ENCODE measurements at regions not wholly inside any gene's neighbourhood (a gene's known extent, or its start where the extent isn't known, plus 50 kb on each side); places are given as distances from the start of the nearest gene placed in this dataset.

DNA sequence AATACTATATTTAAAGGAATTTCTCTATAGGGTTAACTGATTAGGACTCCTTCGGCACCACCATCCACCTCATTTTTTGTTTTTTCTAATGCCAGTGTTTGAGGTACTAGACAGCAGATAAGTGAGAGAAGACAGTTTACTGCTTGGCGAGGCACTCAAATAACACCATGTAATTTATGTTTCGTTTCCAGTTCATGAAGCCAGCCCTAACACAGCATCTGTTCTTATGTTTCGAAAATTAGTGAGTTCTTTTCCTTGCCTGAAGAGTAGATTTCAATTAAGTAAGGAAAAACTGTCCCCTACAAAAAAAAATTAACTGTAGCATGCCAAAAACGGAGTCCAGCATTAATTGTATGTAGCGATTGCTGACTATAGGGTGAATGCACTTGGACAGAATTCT is 409.1 kb downstream of the TBC1D4 start:
- Histone ChIP-seq H3K27ac (ENCODE audit: insufficient read depth, low read length) (no peak overlapping the region), H4K20me1 (ENCODE audit: control insufficient read depth, extremely low read depth, insufficient read depth, low read length) (no peaks in the 10 kb centered on the region), H2AFZ (ENCODE audit: low read length) (no peak overlapping the region), H3K4me3 (replicated peaks in 1 of 4; ENCODE audit: control extremely low read depth in 1 of 4, insufficient read depth in 1 of 4, low read depth in 3 of 4, low read length in 4 of 4) (no peak overlapping the region), H3K27me3 (ENCODE audit: control insufficient read depth, insufficient read depth, low read length) (no peaks in the 10 kb centered on the region), H3K4me1 (ENCODE audit: control insufficient read depth, extremely low read depth, insufficient read depth, low read length) (no peaks in the 10 kb centered on the region), H3K4me2 (ENCODE audit: extremely low read depth, insufficient read depth, low read length) (no peak overlapping the region), H3K9me3 (ENCODE audit: control insufficient read depth, insufficient read depth, low read depth, low read length) (no peaks in the 10 kb centered on the region), H3K79me2 (ENCODE audit: control insufficient read depth, insufficient read depth, low read length) (no peaks in the 10 kb centered on the region), H3K36me3 (ENCODE audit: control insufficient read depth, insufficient read depth, low read length) (no peaks in the 10 kb centered on the region), H3K9ac (ENCODE audit: insufficient read depth, low read length) (no peak overlapping the region)
- no peak for DNase-seq (ENCODE audit: low read depth in 2 of 2)
- no peak for TF ChIP-seq EZH2 (IDR thresholded peaks at IDR 0.05; ENCODE audit: low read length, missing control alignments)
- TF ChIP-seq, protein P1, sequence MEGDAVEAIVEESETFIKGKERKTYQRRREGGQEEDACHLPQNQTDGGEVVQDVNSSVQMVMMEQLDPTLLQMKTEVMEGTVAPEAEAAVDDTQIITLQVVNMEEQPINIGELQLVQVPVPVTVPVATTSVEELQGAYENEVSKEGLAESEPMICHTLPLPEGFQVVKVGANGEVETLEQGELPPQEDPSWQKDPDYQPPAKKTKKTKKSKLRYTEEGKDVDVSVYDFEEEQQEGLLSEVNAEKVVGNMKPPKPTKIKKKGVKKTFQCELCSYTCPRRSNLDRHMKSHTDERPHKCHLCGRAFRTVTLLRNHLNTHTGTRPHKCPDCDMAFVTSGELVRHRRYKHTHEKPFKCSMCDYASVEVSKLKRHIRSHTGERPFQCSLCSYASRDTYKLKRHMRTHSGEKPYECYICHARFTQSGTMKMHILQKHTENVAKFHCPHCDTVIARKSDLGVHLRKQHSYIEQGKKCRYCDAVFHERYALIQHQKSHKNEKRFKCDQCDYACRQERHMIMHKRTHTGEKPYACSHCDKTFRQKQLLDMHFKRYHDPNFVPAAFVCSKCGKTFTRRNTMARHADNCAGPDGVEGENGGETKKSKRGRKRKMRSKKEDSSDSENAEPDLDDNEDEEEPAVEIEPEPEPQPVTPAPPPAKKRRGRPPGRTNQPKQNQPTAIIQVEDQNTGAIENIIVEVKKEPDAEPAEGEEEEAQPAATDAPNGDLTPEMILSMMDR (conservative IDR thresholded peaks at IDR 0.05 in 1 of 2, IDR thresholded peaks at IDR 0.05 in 1 of 2; ENCODE audit: low read depth in 1 of 2, low read length in 2 of 2): no peak

DNA sequence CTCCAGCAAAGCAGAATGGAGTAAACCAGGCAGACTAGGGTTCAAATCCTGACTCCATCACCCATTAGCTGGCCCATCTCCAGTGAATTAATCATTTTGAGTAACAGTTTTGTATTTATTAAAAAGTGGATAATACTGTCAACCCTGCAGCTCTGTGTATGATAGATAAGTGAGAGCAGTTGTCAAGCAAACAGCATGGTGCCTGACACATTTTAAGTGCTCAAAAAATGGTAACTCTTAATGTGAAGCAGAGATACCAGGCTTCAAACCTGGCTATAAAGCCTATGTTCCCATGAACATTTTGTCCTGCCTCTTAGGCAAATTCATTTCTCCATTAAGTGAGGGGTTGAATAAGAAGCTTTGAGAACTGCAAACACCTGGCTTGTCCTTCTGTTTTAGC is 409.6 kb downstream of the TBC1D4 start:
- Histone ChIP-seq H4K20me1 (ENCODE audit: control insufficient read depth, extremely low read depth, insufficient read depth, low read length) (no peaks in the 10 kb centered on the region), H3K4me1 (ENCODE audit: control insufficient read depth, extremely low read depth, insufficient read depth, low read length) (no peaks in the 10 kb centered on the region), H3K79me2 (ENCODE audit: control insufficient read depth, insufficient read depth, low read length) (no peaks in the 10 kb centered on the region), H3K36me3 (ENCODE audit: control insufficient read depth, insufficient read depth, low read length) (no peaks in the 10 kb centered on the region), H2AFZ (ENCODE audit: low read length) (no peak overlapping the region), H3K27me3 (ENCODE audit: control insufficient read depth, insufficient read depth, low read length) (no peaks in the 10 kb centered on the region), H3K27ac (ENCODE audit: insufficient read depth, low read length) (no peak overlapping the region), H3K4me3 (replicated peaks in 1 of 4; ENCODE audit: control extremely low read depth in 1 of 4, insufficient read depth in 1 of 4, low read depth in 3 of 4, low read length in 4 of 4) (no peak overlapping the region), H3K9me3 (ENCODE audit: control insufficient read depth, insufficient read depth, low read depth, low read length) (no peaks in the 10 kb centered on the region), H3K9ac (ENCODE audit: insufficient read depth, low read length) (no peak overlapping the region), H3K4me2 (ENCODE audit: extremely low read depth, insufficient read depth, low read length) (no peak overlapping the region)
- no peak for DNase-seq (ENCODE audit: low read depth in 2 of 2)
- TF ChIP-seq, protein P1 (conservative IDR thresholded peaks at IDR 0.05 in 1 of 2, IDR thresholded peaks at IDR 0.05 in 1 of 2; ENCODE audit: low read depth in 1 of 2, low read length in 2 of 2): no peak
- no peak for TF ChIP-seq EZH2 (IDR thresholded peaks at IDR 0.05; ENCODE audit: low read length, missing control alignments)

DNA sequence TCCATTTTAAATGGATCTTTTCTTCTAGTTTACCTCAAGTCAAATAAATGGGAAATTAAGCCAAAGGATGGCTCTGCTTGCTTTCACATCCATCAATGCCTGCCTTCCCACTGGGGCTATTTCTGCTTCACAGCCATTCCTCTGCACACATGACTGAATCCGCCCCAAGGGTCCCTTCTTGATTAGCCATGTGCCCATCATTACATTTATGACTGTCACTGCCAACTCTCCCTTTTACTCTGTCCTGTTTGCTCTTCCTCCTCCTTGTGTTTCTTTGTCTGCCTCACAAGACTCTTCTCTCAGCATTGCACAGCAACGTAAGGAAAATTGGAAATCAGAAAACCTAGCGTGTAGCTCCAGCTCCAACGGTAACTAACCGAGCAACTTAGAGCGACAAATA is 410.2 kb downstream of the TBC1D4 start:
- H3K27ac ChIP-seq (ENCODE audit: insufficient read depth, low read length): no peak overlapping the region
- no peaks in the 10 kb centered on the region for H4K20me1 ChIP-seq (ENCODE audit: control insufficient read depth, extremely low read depth, insufficient read depth, low read length)
- no peak overlapping the region for H3K4me3 ChIP-seq (replicated peaks in 1 of 4; ENCODE audit: control extremely low read depth in 1 of 4, insufficient read depth in 1 of 4, low read depth in 3 of 4, low read length in 4 of 4)
- H3K27me3 ChIP-seq (ENCODE audit: control insufficient read depth, insufficient read depth, low read length): no peaks in the 10 kb centered on the region
- H3K9ac ChIP-seq (ENCODE audit: insufficient read depth, low read length): no peak overlapping the region
- H2AFZ ChIP-seq (ENCODE audit: low read length): no peak overlapping the region
- no peak for DNase-seq (ENCODE audit: low read depth in 2 of 2)
- H3K79me2 ChIP-seq (ENCODE audit: control insufficient read depth, insufficient read depth, low read length): no peaks in the 10 kb centered on the region
- H3K9me3 ChIP-seq (ENCODE audit: control insufficient read depth, insufficient read depth, low read depth, low read length): no peaks in the 10 kb centered on the region
- H3K4me2 ChIP-seq (ENCODE audit: extremely low read depth, insufficient read depth, low read length): no peak overlapping the region
- no peak for TF ChIP-seq EZH2 (IDR thresholded peaks at IDR 0.05; ENCODE audit: low read length, missing control alignments)
- TF ChIP-seq, protein P1 (conservative IDR thresholded peaks at IDR 0.05 in 1 of 2, IDR thresholded peaks at IDR 0.05 in 1 of 2; ENCODE audit: low read depth in 1 of 2, low read length in 2 of 2): no peak
- H3K4me1 ChIP-seq (ENCODE audit: control insufficient read depth, extremely low read depth, insufficient read depth, low read length): no peaks in the 10 kb centered on the region
- H3K36me3 ChIP-seq (ENCODE audit: control insufficient read depth, insufficient read depth, low read length): no peaks in the 10 kb centered on the region

All from fibroblast of lung (primary cell).